GM21390 (cell line): ENCODE measurements at regions not wholly inside any gene's neighbourhood (a gene's known extent, or its start where the extent isn't known, plus 50 kb on each side); places are given as distances from the start of the nearest gene placed in this dataset.

Experiments
- ATAC-seq: cut with Tn5 transposase; IDR thresholded peaks from one replicate; pipeline ENCODE4 v1.9.1; 2021; ENCODE audit not compliant: unreplicated experiment

DNA sequence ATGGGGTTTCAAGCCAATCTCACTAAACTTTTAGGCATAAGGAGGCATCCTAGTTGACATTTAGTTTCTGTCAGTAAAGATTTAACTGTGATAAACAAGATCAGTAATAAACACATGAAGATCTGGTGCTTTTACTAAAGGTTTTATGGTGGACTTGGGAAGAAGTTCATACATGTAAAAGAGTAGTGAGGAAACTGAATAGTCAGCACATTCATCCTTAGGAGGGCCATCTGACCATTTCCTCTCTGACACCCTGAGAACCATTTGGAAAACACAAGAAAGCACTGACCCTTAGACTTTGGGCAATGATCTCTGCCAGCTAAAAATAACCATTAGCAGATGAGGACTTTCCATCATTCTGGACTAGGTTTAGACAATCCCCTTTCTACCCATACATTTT is 1040.9 kb downstream of the AGBL1 start:
- no peak for ATAC-seq

GRCh38 chr15:87118846-87119245 is 1039.2 kb downstream of the AGBL1 start:
- ATAC-seq = no peak

DNA sequence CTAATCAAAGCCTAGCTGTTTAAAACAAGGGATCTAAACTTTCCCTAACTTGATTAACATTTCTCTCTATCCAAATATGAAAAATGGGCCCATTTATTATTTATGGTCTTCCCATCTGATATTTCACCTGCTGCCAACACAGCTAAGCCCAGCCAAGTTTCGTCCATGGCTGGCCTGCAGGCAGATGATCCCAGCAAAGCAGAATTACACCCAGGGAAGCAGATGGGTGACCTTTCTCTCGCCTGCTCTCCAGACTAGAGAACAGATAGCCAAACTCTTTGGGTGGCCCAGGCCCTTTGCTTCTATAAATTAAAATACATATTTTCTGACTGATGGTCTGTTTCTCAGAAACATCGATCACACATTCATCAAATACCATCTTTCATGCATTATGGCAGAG is 1038.8 kb downstream of the AGBL1 start:
- no peak for ATAC-seq

DNA sequence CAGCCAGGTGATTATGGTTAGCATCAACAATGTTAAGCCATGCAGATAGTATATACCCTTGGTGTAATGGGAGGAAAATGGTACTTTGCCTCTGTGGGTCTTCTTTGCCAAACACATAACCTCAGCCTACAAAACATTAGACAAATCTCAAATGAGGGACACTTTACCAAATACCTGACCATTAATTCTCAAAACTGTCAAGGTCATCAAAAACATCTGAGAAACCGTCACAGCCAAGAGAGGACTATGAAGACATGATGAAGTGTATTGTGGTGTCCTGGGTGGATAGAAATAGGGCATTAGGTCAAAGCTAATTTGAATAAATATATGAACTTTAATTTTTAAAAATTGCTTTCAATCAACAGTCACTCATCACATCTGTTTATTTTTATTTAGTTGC is 1036.1 kb downstream of the AGBL1 start:
- no peak for ATAC-seq

GRCh38 chr15:87099916-87100315 is 1020.2 kb downstream of the AGBL1 start:
- ATAC-seq = no peak

- ATAC-seq = no peak
Observed at GRCh38 chr15:87089551-87089950, 1009.9 kb downstream of the AGBL1 start.

GRCh38 chr15:87083201-87083600 is 1003.5 kb downstream of the AGBL1 start:
- no peak for ATAC-seq

DNA sequence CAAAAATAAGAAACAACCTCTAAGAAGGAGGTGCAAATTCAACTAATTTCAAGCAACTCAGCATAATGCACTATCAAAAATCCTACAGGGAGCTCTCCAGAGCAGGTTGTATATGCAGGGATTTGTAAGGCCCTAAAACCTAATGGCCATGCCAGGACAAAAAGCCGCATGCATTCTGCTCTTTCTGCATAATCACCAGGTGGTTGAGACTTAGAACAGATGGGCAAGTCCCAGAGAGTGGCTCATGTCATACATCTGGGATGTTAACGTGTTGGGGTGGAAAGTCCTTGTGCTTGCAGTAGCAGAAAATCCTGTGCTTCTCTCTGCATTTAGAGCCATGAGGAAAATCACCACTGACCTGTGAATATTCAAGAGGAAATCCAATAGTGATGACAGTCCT is 1002.9 kb downstream of the AGBL1 start:
- no peak for ATAC-seq

DNA sequence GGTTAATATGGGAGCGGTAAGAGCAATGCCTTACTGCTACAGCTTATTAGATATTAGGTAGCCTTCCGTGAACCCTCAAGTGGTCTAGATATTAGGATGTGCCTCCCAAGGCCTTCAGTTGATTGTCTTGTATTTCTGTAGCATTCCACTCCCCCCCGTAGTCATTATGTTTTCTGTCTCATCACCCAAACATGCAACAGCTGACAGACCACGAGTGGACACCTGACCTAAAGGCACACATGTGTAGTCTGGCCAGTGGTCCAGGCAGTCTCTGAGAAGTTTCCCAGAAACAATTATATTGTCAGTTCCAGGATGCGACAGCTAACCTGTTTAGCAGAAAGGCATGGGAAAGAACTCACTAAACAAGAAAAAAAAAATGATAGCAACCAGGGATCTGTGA is 1000.9 kb downstream of the AGBL1 start:
- no peak for ATAC-seq
